Mucosa of descending colon (tissue), 3 donors: ENCODE measurements at regions not wholly inside any gene's neighbourhood (a gene's known extent, or its start where the extent isn't known, plus 50 kb on each side); places are given as distances from the start of the nearest gene placed in this dataset.

ENCODE experiments used
- ATAC-seq: fragments of 200-7000 bp; cut with Tn5 transposase; one replicate; pipeline ENCODE4 v1.9.1; 2020; ENCODE audit warnings: mild to moderate bottlenecking, moderate library complexity
- DNase-seq, 3 donors: peaks; one replicate each; pipeline ENCODE4 v3.0.0-alpha.2; 2020
- H3K36me3 ChIP-seq: fragments of 200-600 bp; one replicate; pipeline ENCODE4 v1.8.0; 2021; ENCODE audit warnings: low read depth, mild to moderate bottlenecking
- H3K4me1 ChIP-seq: fragments of 200-600 bp; one replicate; pipeline ENCODE4 v1.8.0; 2021; ENCODE audit warnings: low read depth, mild to moderate bottlenecking
- H3K4me3 ChIP-seq: fragments of 200-600 bp; one replicate; pipeline ENCODE4 v1.8.0; 2021; ENCODE audit warnings: mild to moderate bottlenecking
- H3K9me3 ChIP-seq: fragments of 200-600 bp; one replicate; pipeline ENCODE4 v1.8.0; 2021; ENCODE audit warnings: mild to moderate bottlenecking
- CTCF ChIP-seq: fragments of 200-600 bp; IDR thresholded peaks from one replicate; pipeline ENCODE4 v1.8.0; 2022; ENCODE audit warnings: antibody characterized with exemption, mild to moderate bottlenecking
- intact Hi-C, 2 donors: fragments of 100-400 bp; cut with DNase I in 1 of 2; cut with micrococcal nuclease in 1 of 2; formaldehyde crosslinking; loops; one replicate each; pipeline versions ENCODE4 v1.11.0 to v1.11.1; 2022; cut with DNase I, micrococcal nuclease
- donor health status: DM: no; HTN: no; CAD: no; lungs with moderate emphysema.
- donor health status: DM: no; HTN: no; CAD: no.
- donor health status: DM: no; HTN: yes; CAD: no.

DNA sequence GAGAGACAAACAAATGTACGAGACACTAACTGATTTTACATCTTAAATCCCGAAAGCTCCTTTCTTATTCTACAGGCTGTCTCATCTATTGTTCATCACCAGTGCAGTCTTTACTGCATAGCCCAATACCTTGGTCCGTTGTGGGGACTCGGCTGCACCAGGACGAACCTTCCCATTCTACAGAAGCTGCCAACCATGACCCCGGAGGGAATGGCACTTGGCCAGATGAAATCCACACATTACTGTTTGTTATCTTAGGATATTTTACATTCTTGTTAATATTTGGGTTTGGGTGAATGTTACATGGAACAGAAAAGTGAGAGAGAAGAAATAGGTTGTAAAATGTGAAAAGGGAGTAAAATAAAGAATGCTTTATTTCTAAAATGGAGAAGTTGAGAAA is 195.1 kb downstream of the RFC3 start:
- H3K4me1 ChIP-seq: no peaks in the 10 kb centered on the region
- no peak for TF ChIP-seq CTCF
- H3K36me3 ChIP-seq: no peaks in the 10 kb centered on the region
- ATAC-seq (no peak), DNase-seq (no peak)
- no peaks in the 10 kb centered on the region for H3K9me3 ChIP-seq
- H3K4me3 ChIP-seq: no peak overlapping the region
- intact Hi-C loops: no loop called here

DNA sequence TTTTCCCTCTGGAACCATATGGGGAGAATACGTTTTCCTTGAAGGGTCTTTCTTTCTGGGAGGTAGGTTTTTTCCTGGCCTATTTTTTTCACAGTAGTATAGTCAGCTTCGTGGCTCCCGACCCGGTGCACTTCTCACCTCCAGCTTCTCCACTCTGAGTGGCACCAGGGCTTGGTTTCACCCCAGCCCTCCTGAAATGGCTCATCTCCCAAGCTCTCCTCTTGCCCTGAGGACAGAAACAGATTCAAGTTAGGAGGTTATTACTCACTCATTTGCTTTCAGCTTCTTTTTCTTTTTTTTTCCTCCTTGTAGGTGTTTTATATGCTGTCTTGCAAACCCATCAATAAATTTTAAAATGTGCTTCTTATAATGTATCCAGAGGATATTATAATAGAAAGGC is 199.3 kb downstream of the RFC3 start:
- no peak for TF ChIP-seq CTCF
- DNase-seq (no peak), ATAC-seq (no peak)
- no peaks in the 10 kb centered on the region for H3K4me1 ChIP-seq
- H3K9me3 ChIP-seq: peaks cover 6% of the 10 kb centered on the region
- H3K4me3 ChIP-seq: no peak overlapping the region
- no peaks in the 10 kb centered on the region for H3K36me3 ChIP-seq
- intact Hi-C loops: no loop called here

- no peak for TF ChIP-seq CTCF
- H3K4me1 ChIP-seq: no peaks in the 10 kb centered on the region
- H3K36me3 ChIP-seq: no peaks in the 10 kb centered on the region
- H3K4me3 ChIP-seq: no peak overlapping the region
- peak; percentile 97 for ATAC-seq
- intact Hi-C loops: no loop called here
- H3K9me3 ChIP-seq: peaks cover 6% of the 10 kb centered on the region
- DNase-seq: peak in 1 of 3 donors; percentile 47
Measured at GRCh38 chr13:34019870-34020269, 201.9 kb downstream of the RFC3 start.

DNA sequence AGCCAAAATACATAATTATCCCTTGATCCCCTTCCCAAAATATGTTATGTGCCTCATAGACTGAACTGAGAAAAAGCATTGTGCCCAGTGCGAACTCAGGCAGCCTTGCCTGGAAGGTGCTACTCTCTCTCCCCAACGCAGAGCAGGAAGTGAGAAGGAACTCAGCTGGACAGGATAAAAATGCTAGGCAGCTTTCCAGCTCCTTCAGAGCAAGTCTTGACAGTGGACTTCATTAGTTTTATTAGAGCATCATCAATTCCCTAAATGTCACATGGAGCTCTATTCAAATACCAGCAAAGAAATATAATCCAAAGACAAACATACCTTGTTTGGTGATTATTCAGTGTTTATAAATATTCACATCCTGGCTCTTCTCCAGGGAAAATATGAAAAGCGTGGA is 202.4 kb downstream of the RFC3 start:
- ATAC-seq: peak; percentile 31

GRCh38 chr13:34021619-34022018 is 203.7 kb downstream of the RFC3 start:
- DNase-seq (no peak), ATAC-seq (no peak)
- Histone ChIP-seq H3K36me3 (no peaks in the 10 kb centered on the region), H3K4me1 (no peaks in the 10 kb centered on the region), H3K9me3 (peaks cover 6% of the 10 kb centered on the region), H3K4me3 (no peak overlapping the region)
- intact Hi-C loops: no loop called here
- no peak for TF ChIP-seq CTCF

More for the DNA sequence above, 202.4 kb downstream of the RFC3 start:
- Histone ChIP-seq H3K36me3 (no peaks in the 10 kb centered on the region), H3K9me3 (peaks cover 6% of the 10 kb centered on the region), H3K4me1 (no peaks in the 10 kb centered on the region), H3K4me3 (no peak overlapping the region)
- no peak for TF ChIP-seq CTCF
- intact Hi-C loops: no loop called here
- DNase-seq: no peak

- DNase-seq (no peak), ATAC-seq (peak; percentile 45)
- TF ChIP-seq CTCF: no peak
- peaks cover 6% of the 10 kb centered on the region for H3K9me3 ChIP-seq
- intact Hi-C loops: no loop called here
- H3K4me3 ChIP-seq: no peak overlapping the region
- no peaks in the 10 kb centered on the region for H3K4me1 ChIP-seq
- H3K36me3 ChIP-seq: no peaks in the 10 kb centered on the region
Measured at GRCh38 chr13:34025746-34026145, 207.8 kb downstream of the RFC3 start.
